Renal cortex interstitium (tissue), 11 donors: ENCODE measurements at regions not wholly inside any gene's neighbourhood (a gene's known extent, or its start where the extent isn't known, plus 50 kb on each side); places are given as distances from the start of the nearest gene placed in this dataset.

Experiments
- DNase-seq, 11 donors: peaks; one replicate each; pipeline ENCODE4 v3.0.0-alpha.2; 2013; ENCODE audit warnings: low read depth in 9 of 11, low spot score in 4 of 11; ENCODE audit errors: extremely low read depth in 1 of 11

DNA sequence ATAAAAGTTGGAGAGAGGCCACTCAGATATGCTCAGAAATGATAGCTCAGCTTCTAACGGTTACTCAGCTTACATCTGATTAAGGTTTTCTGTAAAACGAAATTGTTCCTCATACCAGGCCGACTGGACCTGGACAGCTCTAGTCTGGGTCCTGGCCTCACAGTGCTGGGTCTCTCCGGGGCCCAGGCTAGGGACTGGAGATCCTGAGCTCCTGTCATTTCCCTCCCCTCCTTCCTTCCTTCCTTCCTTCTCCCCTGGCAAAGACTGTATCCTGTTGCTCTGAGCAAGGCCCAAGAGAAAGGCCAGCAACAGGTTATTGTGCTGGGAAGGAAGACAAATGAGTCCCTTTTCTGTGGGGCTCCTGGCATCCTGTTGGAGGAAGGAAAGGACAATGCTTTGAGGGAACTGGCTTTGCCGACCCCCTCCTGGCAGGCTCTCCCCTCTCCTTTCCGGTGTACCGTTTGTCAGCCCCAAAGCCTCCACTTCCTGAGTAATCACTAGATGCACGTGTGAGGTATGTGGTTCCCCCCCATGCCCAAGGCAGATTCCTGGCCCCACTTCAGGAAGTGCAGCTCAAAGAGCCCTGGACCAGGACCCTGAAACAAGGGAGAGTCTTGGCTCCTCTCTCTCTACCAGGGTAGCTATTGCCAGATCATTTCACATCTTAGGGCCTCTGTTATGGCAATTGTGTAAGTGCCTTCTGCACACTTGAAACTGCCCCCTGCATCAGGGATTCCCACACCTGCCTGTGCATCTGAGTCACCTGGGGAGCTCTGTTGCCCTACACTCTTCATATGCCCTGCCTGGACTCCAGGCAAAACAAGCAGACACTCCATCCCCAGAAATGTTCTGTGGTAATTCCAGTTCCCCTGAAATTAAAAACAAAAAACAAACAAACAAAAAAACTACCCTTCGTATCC is 212.7 kb upstream of the FGGY start:
- DNase-seq: peak in 2 of 11 donors; percentile 18 to 28

DNA sequence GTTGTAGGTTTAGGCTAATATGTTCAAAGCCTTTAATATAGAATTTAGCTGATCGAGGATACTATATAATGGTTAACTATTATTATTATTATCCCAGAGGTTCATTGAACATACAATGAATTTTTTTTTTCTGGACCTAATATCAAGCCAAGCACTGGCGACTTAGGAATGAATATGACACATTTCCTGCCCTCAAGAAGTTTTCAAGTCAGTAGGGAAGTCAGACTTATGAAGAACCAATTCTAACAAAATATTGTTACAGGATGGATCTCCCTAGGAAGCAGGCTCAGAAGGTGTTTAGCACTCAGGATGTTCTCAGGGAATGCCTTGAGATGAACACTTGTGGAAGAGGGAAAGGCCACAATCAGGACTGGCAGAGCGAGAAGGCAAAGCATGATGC is 211.8 kb upstream of the FGGY start:
- no peak for DNase-seq

DNA sequence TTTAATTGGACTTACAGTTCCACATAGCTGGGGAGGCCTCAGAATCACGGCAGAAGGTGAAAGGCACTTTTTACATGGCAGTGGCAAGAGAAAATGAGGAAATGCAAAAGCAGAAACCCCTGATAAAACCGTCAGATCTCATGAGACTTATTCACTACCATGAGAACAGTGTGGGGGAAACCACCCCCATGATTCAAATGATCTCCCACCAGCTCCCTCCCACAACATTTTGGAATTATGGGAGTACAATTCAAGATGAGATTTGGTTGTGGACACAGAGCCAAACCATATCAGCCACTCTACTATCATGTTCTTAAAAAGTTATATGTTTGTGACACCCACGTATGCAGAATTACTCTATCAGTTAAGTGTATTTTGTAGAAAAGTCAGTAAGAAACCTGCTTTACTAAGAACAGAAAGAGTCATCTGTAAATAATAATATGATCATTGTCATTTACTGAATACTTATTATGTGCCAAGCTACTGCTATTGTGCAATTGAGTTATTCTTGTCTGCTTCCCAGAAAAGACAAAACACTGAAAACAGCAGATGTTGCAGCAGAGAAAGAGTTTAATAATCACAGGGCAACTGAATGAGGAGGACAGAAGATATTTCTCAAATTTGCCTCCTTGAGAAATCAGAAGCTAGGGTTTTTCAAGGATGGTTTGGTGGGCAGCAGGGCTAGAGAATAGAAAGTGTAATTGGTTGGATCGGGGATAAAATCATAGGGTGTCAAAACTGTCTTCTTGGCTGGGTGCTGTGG is 207.7 kb upstream of the FGGY start:
- DNase-seq: no peak

DNA sequence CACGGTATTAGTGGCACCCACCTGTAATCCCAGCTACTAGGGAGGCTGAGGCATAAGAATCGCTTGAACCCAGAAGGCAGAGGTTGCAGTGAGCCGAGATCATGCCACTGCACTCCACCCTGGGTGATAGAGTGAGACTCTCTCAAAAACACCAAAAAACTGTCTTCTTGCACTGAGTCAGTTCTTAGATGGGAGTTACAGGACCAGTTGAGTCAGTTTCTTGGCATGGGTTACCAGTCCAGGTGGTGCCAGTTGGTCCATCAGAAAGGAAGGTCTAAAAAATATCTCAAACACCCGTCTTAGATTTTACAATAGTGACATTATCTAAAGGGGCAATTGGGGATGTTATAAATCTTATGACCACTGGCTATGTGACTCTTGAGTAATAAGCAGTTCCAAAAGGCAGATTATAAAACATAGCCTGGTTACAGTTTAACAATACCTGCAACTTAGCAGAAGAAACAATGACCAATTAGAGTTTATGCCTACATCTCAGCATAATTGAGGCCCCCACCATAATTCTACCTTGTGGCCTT is 206.9 kb upstream of the FGGY start:
- no peak for DNase-seq

GRCh38 chr1:59092126-59092525 is 204.8 kb upstream of the FGGY start:
- DNase-seq: no peak

- DNase-seq: no peak
Measured at GRCh38 chr1:59094001-59094400, 202.9 kb upstream of the FGGY start.

GRCh38 chr1:59096501-59096900 is 200.4 kb upstream of the FGGY start:
- no peak for DNase-seq

DNA sequence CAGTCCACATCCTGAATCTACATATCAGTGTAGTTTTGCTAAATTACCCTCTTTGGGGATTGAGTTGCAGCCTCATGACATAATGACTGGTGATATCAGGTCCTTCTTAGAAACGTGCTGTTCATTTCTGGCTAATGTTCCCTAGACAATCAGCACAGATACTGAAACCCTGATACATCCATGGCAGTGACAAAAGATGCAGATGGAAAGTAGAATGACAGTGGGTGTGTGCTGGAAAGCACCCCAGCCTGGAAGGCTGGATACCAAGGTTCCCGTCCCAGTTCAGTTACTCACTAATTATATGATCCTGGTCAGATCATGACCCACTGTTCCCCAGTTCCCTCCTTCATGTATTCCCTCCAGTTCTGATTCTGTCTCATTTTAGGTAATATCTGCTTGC is 198.2 kb upstream of the FGGY start:
- no peak for DNase-seq

DNA sequence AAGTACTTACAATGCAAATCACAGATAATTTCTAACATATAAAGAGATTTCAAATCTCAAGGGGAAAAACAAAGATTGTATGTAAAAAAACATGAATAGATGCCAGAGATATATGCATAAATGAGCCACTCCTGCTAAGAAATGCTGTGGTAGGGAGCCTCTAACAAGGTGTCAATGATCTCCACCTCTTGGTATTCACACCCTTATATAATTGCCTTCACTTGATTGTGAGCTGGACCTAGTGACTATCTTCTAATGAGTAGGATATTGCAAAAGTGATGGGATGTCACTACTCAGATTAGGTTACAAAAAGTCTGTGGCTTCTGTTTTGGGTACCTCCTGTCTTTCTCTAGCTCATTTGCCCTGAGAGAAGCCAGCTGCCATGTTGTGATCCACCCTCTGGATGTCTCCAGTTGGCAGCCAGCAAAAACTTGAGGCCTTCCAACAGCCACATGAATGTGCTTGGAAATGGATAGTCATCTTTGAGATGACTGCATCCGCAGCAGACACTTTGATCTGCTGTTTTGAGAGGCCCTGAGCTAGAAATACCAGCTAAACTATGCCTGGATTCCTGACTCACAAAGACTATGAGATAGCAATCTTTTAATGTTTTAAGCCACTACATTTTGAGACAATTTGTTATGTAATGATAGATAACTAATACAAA is 196.1 kb upstream of the FGGY start:
- no peak for DNase-seq

DNA sequence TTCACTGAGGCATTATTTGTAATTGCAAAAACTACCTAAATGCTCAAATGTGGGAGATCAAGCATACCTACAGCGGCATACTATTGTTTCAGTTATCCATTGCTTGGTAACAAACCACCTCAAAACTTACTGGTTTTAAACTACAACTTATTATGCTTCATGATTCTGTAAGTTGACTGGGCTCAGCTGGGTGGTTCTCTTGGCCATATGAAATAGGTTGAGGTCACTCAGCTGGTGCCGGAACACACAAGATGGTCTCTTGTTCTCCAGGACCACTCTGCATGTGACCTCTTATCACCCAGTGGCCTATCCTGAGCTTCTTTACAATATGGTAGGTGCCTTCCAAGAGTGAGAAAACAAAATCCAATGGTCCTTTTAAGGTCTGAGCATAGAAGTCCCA is 195.4 kb upstream of the FGGY start:
- DNase-seq: no peak

DNA sequence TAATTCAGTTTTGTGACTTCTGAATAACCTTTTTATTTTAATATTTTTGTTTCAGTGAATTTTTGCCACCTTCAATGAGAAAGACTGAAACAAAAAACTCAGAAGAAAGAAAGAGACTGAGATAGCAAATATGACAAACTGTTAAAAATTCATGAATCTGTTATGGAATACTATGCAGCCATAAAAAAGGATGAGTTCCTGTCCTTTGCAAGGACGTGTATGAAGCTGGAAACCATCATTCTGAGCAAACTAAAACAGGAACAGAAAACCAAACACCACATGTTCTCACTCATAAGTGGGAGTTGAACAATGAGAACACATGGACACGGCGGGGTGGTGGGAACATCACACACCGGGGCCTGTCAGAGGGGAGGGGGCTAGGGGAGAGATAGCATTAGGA is 193.4 kb upstream of the FGGY start:
- DNase-seq: no peak

GRCh38 chr1:59104191-59104760 is 192.6 kb upstream of the FGGY start:
- DNase-seq: no peak

DNA sequence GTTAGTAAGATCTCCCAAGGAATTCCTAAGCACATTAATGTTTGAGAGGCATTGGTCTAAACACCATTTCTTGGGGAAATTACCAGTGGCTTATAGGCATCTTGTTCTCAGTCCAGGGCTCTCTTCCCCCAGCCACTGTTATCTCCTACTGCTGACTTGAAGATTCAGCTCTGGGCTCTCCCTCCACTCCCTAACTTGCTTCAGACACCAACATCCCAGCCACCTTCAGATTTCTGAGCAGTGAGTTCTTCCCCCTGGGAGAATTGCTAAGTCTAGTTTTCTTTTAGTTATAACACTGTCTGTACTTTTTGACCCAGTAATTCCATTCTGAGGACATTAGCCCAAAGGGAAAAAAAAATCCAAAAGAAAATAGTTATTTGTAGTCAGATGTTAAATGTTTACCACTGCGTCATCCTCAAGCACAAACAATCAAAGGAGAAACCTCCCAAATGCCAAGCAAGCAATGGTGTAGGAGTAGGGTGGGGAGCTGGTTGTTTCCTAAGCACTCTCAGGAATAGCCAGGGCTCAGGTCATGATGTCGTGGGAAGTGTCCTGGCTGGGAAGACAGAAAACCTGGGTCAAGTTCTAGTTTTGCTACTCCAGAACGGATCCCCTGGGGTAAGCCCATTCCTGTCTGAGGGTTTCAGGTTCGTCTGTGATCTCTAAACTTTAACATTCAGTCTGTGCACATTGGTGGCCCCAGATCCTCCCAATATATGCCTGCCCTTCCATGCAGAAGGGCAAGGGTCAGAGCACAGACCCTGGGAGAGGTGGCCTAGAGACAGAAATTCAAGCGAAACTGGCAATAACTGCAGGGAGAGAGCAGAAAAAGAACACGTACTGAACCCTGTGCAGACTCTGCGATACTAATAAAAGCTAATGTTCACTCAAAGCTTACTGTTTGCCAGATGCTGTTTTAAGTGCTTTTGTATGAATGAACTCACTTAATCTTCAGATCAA is 191.1 kb upstream of the FGGY start:
- no peak for DNase-seq

- no peak for DNase-seq
Measured at GRCh38 chr1:59107516-59107915, 189.4 kb upstream of the FGGY start.

DNA sequence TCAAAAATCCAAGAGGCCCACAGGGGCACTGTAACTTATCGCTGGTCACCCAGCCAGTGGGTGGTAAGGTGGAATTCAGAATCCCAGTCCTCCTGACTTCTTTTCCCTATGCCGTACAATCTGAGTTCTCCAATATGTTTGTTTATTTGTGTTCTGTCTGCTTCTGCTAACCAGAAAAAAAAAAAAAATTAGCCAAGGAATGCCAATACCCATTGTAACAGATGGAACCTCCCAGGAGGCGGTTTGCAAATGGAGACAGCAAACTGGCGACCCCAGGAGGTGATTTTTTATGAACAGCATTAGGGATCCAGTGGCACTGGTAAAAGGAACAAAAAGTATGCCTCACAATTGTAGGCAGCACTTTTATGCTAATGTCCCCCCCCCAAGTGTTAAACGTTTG is 189.0 kb upstream of the FGGY start:
- DNase-seq: no peak

DNA sequence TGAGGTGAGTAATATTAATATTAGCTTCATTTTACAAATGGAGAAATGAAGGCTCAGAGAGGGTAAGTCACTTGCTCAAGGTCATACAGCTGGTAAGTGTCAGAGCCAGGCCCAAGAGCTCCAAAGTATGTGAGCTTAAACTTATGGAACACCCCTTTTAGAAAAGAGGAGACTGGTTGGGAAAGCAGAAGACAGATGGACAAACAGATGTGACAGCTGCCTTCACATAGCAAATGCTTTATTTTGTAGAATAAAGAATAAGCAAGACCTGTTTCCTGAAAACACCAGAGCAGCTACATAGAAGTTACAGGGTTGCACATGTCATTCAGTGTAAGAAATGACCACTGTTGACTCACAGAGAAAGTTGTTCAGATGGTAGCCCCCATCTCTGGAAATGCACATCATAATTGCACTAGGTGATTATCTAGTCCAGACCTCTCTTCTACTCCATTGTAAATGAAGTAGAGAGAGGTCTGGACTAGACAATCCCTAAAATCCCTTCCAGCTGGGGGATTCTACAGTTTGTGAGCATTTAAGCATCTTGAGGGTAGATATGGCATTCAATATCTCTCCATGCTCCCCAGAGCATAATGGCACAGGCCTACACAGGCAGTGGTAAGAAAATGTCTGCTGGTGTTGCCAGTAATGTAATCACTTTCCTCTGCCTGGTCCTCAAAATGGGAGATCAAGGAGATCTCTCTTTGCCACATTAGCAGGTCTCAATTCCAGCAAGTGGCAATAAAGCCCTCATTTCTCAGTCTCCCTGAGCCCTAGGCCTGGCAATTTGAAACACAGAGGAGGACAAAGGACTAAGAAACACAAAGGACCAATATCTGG is 188.2 kb upstream of the FGGY start:
- DNase-seq: no peak

DNA sequence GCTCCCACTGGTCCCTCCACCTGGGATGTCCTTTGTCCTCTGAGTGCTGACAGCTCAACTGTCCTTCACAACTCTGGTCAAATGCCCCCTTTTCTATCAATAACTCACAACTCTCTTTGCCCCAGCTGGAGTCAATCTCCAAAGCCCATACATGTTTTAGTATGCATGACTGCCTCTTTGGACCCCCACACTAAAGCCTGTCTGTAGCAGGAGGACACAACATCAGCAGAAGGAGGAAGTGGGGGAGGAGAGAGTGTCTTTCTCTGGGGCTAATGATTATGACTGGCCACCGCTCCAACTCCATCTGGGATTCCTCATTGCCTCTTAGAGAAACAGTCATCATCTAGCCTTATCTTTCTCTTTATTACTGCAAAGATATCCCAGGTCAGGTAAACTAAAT is 186.6 kb upstream of the FGGY start:
- peak in 1 of 11 donors; percentile 25 for DNase-seq
